ENCODE measurements at regions not wholly inside any gene's neighbourhood (a gene's known extent, or its start where the extent isn't known, plus 50 kb on each side); places are given as distances from the start of the nearest gene placed in this dataset.

DNA sequence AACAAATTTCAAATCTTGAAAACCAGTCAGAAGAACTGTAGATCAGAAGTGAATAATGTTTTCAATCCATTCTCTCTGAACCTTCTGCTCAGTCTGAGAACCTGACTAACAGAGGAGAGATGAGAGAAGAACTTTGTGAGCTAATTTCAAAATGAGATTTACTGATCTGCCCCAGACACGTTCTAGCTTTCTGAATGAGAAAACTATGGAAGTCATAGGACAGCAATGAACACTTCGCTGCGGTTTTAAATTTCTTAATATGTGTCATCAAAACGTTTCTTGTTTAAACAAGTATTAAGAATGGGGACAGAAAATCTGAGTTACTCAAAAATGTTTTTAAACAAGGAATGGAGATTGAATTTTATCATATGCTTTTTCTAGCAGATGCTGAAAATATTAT is 66.6 kb upstream of the FAR2 start:
- TF ChIP-seq, protein P1, sequence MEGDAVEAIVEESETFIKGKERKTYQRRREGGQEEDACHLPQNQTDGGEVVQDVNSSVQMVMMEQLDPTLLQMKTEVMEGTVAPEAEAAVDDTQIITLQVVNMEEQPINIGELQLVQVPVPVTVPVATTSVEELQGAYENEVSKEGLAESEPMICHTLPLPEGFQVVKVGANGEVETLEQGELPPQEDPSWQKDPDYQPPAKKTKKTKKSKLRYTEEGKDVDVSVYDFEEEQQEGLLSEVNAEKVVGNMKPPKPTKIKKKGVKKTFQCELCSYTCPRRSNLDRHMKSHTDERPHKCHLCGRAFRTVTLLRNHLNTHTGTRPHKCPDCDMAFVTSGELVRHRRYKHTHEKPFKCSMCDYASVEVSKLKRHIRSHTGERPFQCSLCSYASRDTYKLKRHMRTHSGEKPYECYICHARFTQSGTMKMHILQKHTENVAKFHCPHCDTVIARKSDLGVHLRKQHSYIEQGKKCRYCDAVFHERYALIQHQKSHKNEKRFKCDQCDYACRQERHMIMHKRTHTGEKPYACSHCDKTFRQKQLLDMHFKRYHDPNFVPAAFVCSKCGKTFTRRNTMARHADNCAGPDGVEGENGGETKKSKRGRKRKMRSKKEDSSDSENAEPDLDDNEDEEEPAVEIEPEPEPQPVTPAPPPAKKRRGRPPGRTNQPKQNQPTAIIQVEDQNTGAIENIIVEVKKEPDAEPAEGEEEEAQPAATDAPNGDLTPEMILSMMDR (IDR thresholded peaks at IDR 0.05), result no peak
- TF ChIP-seq EZH2 (IDR thresholded peaks at IDR 0.05), result no peak
